B cell (primary cell): ENCODE measurements at regions not wholly inside any gene's neighbourhood (a gene's known extent, or its start where the extent isn't known, plus 50 kb on each side); places are given as distances from the start of the nearest gene placed in this dataset.

ENCODE experiments used
- ATAC-seq: fragments of 200-7000 bp; cut with Tn5 transposase; one replicate; pipeline ENCODE4 v1.10.0; 2021; ENCODE audit warnings: low read depth, mild to moderate bottlenecking, moderate number of reproducible peaks, moderate library complexity
- CTCF ChIA-PET: fragments of 350-600 bp; sonication (Branson Sonifier 250); formaldehyde crosslinking; loops from one replicate; lab custom pipeline; 2021; ENCODE audit warnings: antibody characterized with exemption, inconsistent platforms; lab: Charles Lee
- POLR2A ChIA-PET: fragments of 350-600 bp; sonication (Branson Sonifier 250); formaldehyde crosslinking; loops from one replicate; lab custom pipeline; 2021; ENCODE audit warnings: antibody characterized with exemption; lab: Charles Lee
- DNase-seq: peaks from one replicate; pipeline ENCODE4 v3.0.0; 2013
- H2AFZ ChIP-seq: 2 replicates; pipeline ENCODE4 v1.6.1; 2012; ENCODE audit warnings: mild to moderate bottlenecking, low read depth, low read length; ENCODE audit not compliant: insufficient read depth, poor library complexity, severe bottlenecking
- H3K27ac ChIP-seq, 2 donors: 1 replicate in 1 of 2; 2 replicates in 1 of 2; pipeline ENCODE4 v1.5.1; 2012 to 2013; ENCODE audit warnings: low read length in 2 of 2, mild to moderate bottlenecking in 2 of 2, moderate library complexity in 1 of 2
- H3K27me3 ChIP-seq, 4 experiments: fragments of 200-600 bp in 1 of 4; sonication (generic) in 1 of 4; replicated peaks in 1 of 4; 1 replicate in 2 of 4; 2 replicates in 2 of 4; pipeline versions ENCODE4 v1.6.1 to v1.7.0; 2013 to 2016; ENCODE audit warnings: low read length in 3 of 4, mild to moderate bottlenecking in 2 of 4, mixed read lengths in 1 of 4, moderate library complexity in 1 of 4; ENCODE audit not compliant: insufficient read depth in 4 of 4, control insufficient read depth in 3 of 4; ENCODE audit errors: control extremely low read depth in 1 of 4
- H3K36me3 ChIP-seq, 2 experiments: replicated peaks in 1 of 2; 1 replicate in 1 of 2; 2 replicates in 1 of 2; pipeline versions ENCODE4 v1.6.1 to v1.7.1; 2013; ENCODE audit warnings: low read length in 1 of 2; ENCODE audit not compliant: insufficient read depth in 2 of 2, control insufficient read depth in 1 of 2; ENCODE audit errors: control extremely low read depth in 1 of 2, extremely low read depth in 1 of 2
- H3K4me1 ChIP-seq, 2 donors: fragments of 200-600 bp in 1 of 2; sonication (generic) in 1 of 2; 1 replicate in 1 of 2; 2 replicates in 1 of 2; pipeline versions ENCODE4 v1.5.1 to v1.6.1; 2013 to 2017; ENCODE audit warnings: low read length in 2 of 2; ENCODE audit not compliant: control insufficient read depth in 2 of 2, insufficient read depth in 2 of 2
- H3K4me2 ChIP-seq: replicated peaks from 2 replicates; pipeline ENCODE3; 2012; ENCODE audit warnings: mild to moderate bottlenecking, low read depth, low read length; ENCODE audit not compliant: poor library complexity, severe bottlenecking
- H3K4me3 ChIP-seq, 5 experiments: fragments of 200-600 bp in 1 of 5; sonication (generic) in 1 of 5; 1 replicate in 3 of 5; 2 replicates in 2 of 5; pipeline versions ENCODE4 v1.5.1 to v1.7.0; 2011 to 2016; ENCODE audit warnings: low read length in 4 of 5, mild to moderate bottlenecking in 4 of 5, low read depth in 2 of 5, control low read depth in 1 of 5, moderate library complexity in 1 of 5; ENCODE audit not compliant: insufficient read depth in 1 of 5; ENCODE audit errors: control extremely low read depth in 1 of 5, extremely low read depth in 1 of 5
- H3K79me2 ChIP-seq: fragments of 200-600 bp; sonication (generic); one replicate; pipeline ENCODE4 v1.6.0; 2016; ENCODE audit warnings: low read length; ENCODE audit not compliant: control insufficient read depth, insufficient read depth
- H3K9ac ChIP-seq: fragments of 200-600 bp; sonication (generic); 2 replicates; pipeline ENCODE4 v1.6.1; 2017; ENCODE audit warnings: mild to moderate bottlenecking, low read length, moderate library complexity
- H3K9me3 ChIP-seq, 3 donors: one replicate each; pipeline versions ENCODE4 v1.6.1 to v1.7.1; 2013; ENCODE audit warnings: low read length in 2 of 3; ENCODE audit not compliant: control insufficient read depth in 2 of 3, insufficient read depth in 1 of 3; ENCODE audit errors: control extremely low read depth in 1 of 3
- H4K20me1 ChIP-seq: 2 replicates; pipeline ENCODE4 v1.6.0; 2012; ENCODE audit warnings: mild to moderate bottlenecking, low read length; ENCODE audit not compliant: insufficient read depth, control insufficient read depth, poor library complexity, severe bottlenecking
- H3K27ac Mint-ChIP-seq: one replicate; pipeline ENCODE4 v1.8.0; 2021; ENCODE audit warnings: mixed read lengths
- H3K27me3 Mint-ChIP-seq: one replicate; pipeline ENCODE4 v1.8.0; 2021; ENCODE audit warnings: mixed read lengths
- H3K4me1 Mint-ChIP-seq: one replicate; pipeline ENCODE4 v1.8.0; 2021; ENCODE audit warnings: mixed read lengths
- H3K4me3 Mint-ChIP-seq: one replicate; pipeline ENCODE4 v1.8.0; 2021; ENCODE audit warnings: mixed read lengths
- H3K9me3 Mint-ChIP-seq: one replicate; pipeline ENCODE4 v1.8.0; 2022; ENCODE audit warnings: mixed read lengths; ENCODE audit not compliant: insufficient read depth
- CTCF ChIP-seq: fragments of 200-600 bp; IDR thresholded peaks from one replicate; pipeline ENCODE4 v1.8.0; 2022; ENCODE audit warnings: antibody characterized with exemption, mild to moderate bottlenecking
- EZH2 ChIP-seq: IDR thresholded peaks from 2 replicates; pipeline ENCODE4 v1.6.1; 2012; ENCODE audit warnings: borderline replicate concordance, low read depth, mild to moderate bottlenecking, moderate library complexity, low read length; ENCODE audit not compliant: insufficient read depth, poor library complexity, severe bottlenecking
- WGBS: methylation state at CpG from one replicate; pipeline ENCODE4 v1.1.5; 2013; ENCODE audit warnings: missing lambda C conversion rate; ENCODE audit not compliant: insufficient coverage; 5-methylcytosine and 5-hydroxymethylcytosine counted together
- intact Hi-C: fragments of 100-400 bp; cut with micrococcal nuclease; formaldehyde crosslinking; loops from one replicate; pipeline ENCODE4 v1.10.0; 2022

DNA sequence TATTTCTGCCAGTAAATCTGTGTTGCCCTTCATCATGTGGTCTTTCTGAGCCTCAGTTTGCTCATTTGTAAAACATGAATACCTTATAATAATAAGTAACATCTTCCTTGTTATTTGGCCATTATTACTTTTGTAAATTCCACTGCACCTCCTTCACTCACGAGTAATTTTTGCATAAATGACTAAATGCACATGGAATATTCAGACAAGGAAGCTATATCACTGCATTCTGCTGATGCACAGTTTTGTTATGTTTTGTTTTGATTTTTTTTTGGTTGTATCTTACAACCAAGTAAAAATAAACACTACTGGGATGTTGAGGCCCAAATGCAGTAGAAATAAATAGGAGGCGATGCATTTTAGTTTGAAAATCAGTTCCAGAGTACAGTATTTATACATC, 185.3 kb upstream of the POU3F3 start:
- Histone ChIP-seq H3K79me2 (no peaks in the 10 kb centered on the region), H3K27me3 (no peaks in the 10 kb centered on the region), H2AFZ (no peak overlapping the region), H3K27ac (no peak overlapping the region), H3K4me3 (no peak overlapping the region), H3K9ac (no peak overlapping the region), H3K9me3 (no peaks in the 10 kb centered on the region), H4K20me1 (no peaks in the 10 kb centered on the region), H3K36me3 (no peaks in the 10 kb centered on the region), H3K4me1 (no peaks in the 10 kb centered on the region), H3K4me2 (no peak overlapping the region)
- POLR2A ChIA-PET = no interaction called here
- CTCF ChIA-PET = no interaction called here
- WGBS = no CpG with 5 or more reads among the region's 2 CpGs
- peaks cover 15% of the 10 kb centered on the region for H3K27me3 Mint-ChIP-seq
- no peak for TF ChIP-seq CTCF
- no peak for TF ChIP-seq EZH2
- ATAC-seq (no peak), DNase-seq (no peak)
- no peak overlapping the region for H3K4me3 Mint-ChIP-seq
- no peaks in the 10 kb centered on the region for H3K4me1 Mint-ChIP-seq
- intact Hi-C loops = no loop called here
- no peaks in the 10 kb centered on the region for H3K9me3 Mint-ChIP-seq
- H3K27ac Mint-ChIP-seq = no peak overlapping the region

DNA sequence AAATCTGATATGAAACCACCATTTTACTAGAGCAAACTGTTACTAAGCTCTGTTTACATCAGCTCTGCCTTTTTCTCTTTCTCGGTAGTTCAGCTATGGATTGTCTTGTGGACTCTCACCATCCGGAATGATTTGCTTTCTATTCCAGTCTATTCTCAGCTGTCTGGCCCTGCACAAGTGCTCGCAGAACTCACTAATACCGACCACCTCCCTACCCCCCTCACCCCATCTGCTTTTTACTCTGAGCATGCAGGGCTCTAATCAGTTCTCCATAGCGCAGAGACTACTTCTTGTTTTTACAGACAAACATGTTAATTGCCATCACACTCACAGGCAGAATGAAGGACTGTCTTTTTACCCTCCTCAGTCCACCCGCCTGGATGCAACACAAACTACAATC, 180.7 kb upstream of the POU3F3 start:
- ChIA-PET CTCF (interaction anchor here (0.7 kb wide), 1 partner anchor 309 kb away, joined by 3 read pairs; no protein-coding TSS in a partner anchor), POLR2A (no interaction called here)
- intact Hi-C loops = no loop called here
- Histone ChIP-seq H3K4me3 (no peak overlapping the region), H3K27me3 (no peaks in the 10 kb centered on the region), H3K4me1 (no peaks in the 10 kb centered on the region), H3K9ac (no peak overlapping the region), H3K36me3 (no peaks in the 10 kb centered on the region), H2AFZ (no peak overlapping the region), H3K9me3 (no peaks in the 10 kb centered on the region), H3K27ac (no peak overlapping the region), H3K4me2 (no peak overlapping the region), H3K79me2 (no peaks in the 10 kb centered on the region), H4K20me1 (no peaks in the 10 kb centered on the region)
- Mint-ChIP-seq H3K9me3 (no peaks in the 10 kb centered on the region), H3K4me1 (no peaks in the 10 kb centered on the region), H3K4me3 (no peak overlapping the region), H3K27ac (no peak overlapping the region), H3K27me3 (peaks cover 25% of the 10 kb centered on the region)
- no peak for DNase-seq
- TF ChIP-seq EZH2 = no peak
- TF ChIP-seq CTCF = no peak
- 89% methylated on average over 6 of the region's 6 CpGs for WGBS
- ATAC-seq = no peak
